ENCODE measurements at regions not wholly inside any gene's neighbourhood (a gene's known extent, or its start where the extent isn't known, plus 50 kb on each side); places are given as distances from the start of the nearest gene placed in this dataset.

GRCh38 chrX:69554321-69554947 is 50.3 kb downstream of the NALF2 start:
- ATAC-seq (no peak), DNase-seq (no peak)
- intact Hi-C loops (cut with DNase I), result no loop called here

- peak; percentile 18 to 51 for ATAC-seq
- intact Hi-C loops (cut with DNase I), result no loop called here
- DNase-seq, result no peak
Observed at GRCh38 chrX:69555481-69556041, 51.4 kb downstream of the NALF2 start.

GRCh38 chrX:69556060-69557011 is 52.2 kb downstream of the NALF2 start:
- ATAC-seq (peak; percentile 78 to 97), DNase-seq (no peak)
- intact Hi-C loops (cut with DNase I), result no loop called here

GRCh38 chrX:69562904-69563578 is 52.9 kb upstream of the EDA start:
- ATAC-seq (peak in 1 of 2 donors; percentile 71), DNase-seq (no peak)
- intact Hi-C loops (cut with DNase I), result no loop called here

- DNase-seq (no peak), ATAC-seq (no peak)
- intact Hi-C loops (cut with DNase I), result no loop called here
Observed at GRCh38 chrX:69564665-69565064, 51.2 kb upstream of the EDA start.

GRCh38 chrX:69565247-69565815 is 50.6 kb upstream of the EDA start:
- DNase-seq (no peak), ATAC-seq (no peak)
- intact Hi-C loops (cut with DNase I), result no loop called here

Data from left cardiac atrium (tissue), 4 donors.